HL-60 (cell line): ENCODE measurements at regions not wholly inside any gene's neighbourhood (a gene's known extent, or its start where the extent isn't known, plus 50 kb on each side); places are given as distances from the start of the nearest gene placed in this dataset.
"Not testable (repeated sequence)": the region's sequence is repeated elsewhere in the genome, so short reads cannot be mapped to it uniquely, and the experiment has no call there.

Experiments used
- DNase-seq, 2 experiments: peaks; one replicate each; pipeline ENCODE4 v3.0.0-alpha.2; 2010 to 2020; ENCODE audit warnings: low read depth in 1 of 2, low spot score in 1 of 2
- H3K27ac ChIP-seq: fragments of 250-450 bp; sonication (Bioruptor Pico); replicated peaks from 2 replicates; pipeline ENCODE4 v1.5.1; 2020; ENCODE audit warnings: mild to moderate bottlenecking, moderate library complexity
- H3K27me3 ChIP-seq: fragments of 250-450 bp; sonication (Bioruptor Pico); 2 replicates; pipeline ENCODE4 v1.5.1; 2021; ENCODE audit warnings: mild to moderate bottlenecking, moderate library complexity; ENCODE audit not compliant: insufficient read depth, poor library complexity, severe bottlenecking
- H3K4me3 ChIP-seq: replicated peaks from 2 replicates; pipeline ENCODE4 v1.5.1; 2011; ENCODE audit warnings: mild to moderate bottlenecking, control low read depth, low read length; ENCODE audit not compliant: insufficient read depth
- GABPA ChIP-seq: IDR thresholded peaks from 2 replicates; pipeline ENCODE4 v1.6.1; 2012; ENCODE audit warnings: low read depth
- POLR2AphosphoS5 ChIP-seq: IDR thresholded peaks from 2 replicates; pipeline ENCODE4 v1.6.1; 2012; ENCODE audit warnings: low read depth
- SPI1 ChIP-seq: IDR thresholded peaks from 2 replicates; pipeline ENCODE4 v1.6.1; 2012; ENCODE audit warnings: low read depth, mild to moderate bottlenecking, borderline replicate concordance
- TF ChIP-seq, protein P1 (sequence below): IDR thresholded peaks from 2 replicates; pipeline ENCODE4 v1.6.1; 2012; ENCODE audit warnings: low read depth; ENCODE audit not compliant: insufficient replicate concordance
- TF ChIP-seq, protein P2 (sequence below): IDR thresholded peaks from one replicate; pipeline ENCODE4 v1.5.1; 2011; ENCODE audit warnings: low read length, control low read depth, inconsistent platforms; ENCODE audit not compliant: insufficient read depth

DNA sequence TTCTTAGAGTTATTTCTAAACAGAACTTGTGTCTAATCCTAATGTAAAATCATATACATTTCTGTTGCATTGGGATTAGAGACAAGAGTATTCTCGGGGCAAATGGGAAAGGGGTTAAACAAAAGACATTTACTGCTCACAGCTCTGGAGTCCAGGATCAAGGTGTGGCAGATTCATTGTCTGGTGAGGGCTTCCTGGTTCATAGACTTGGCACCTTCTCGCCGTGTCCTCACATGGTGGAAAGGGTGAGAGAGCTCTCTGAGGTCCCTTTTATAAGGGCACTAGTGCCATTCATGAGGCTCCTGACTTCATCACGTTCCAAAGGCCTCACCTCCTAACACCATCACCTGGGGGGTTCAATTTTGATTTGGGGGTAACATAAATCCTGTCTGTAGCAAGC, 90.3 kb upstream of the PRKX start:
- Histone ChIP-seq H3K27me3 (no peaks in the 10 kb centered on the region), H3K27ac (no peak overlapping the region), H3K4me3 (no peak overlapping the region)
- no peak for DNase-seq
- no peak for TF ChIP-seq POLR2AphosphoS5
- TF ChIP-seq, protein P1, sequence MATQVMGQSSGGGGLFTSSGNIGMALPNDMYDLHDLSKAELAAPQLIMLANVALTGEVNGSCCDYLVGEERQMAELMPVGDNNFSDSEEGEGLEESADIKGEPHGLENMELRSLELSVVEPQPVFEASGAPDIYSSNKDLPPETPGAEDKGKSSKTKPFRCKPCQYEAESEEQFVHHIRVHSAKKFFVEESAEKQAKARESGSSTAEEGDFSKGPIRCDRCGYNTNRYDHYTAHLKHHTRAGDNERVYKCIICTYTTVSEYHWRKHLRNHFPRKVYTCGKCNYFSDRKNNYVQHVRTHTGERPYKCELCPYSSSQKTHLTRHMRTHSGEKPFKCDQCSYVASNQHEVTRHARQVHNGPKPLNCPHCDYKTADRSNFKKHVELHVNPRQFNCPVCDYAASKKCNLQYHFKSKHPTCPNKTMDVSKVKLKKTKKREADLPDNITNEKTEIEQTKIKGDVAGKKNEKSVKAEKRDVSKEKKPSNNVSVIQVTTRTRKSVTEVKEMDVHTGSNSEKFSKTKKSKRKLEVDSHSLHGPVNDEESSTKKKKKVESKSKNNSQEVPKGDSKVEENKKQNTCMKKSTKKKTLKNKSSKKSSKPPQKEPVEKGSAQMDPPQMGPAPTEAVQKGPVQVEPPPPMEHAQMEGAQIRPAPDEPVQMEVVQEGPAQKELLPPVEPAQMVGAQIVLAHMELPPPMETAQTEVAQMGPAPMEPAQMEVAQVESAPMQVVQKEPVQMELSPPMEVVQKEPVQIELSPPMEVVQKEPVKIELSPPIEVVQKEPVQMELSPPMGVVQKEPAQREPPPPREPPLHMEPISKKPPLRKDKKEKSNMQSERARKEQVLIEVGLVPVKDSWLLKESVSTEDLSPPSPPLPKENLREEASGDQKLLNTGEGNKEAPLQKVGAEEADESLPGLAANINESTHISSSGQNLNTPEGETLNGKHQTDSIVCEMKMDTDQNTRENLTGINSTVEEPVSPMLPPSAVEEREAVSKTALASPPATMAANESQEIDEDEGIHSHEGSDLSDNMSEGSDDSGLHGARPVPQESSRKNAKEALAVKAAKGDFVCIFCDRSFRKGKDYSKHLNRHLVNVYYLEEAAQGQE, result no peak
- TF ChIP-seq SPI1, result no peak
- no peak for TF ChIP-seq GABPA
- TF ChIP-seq, protein P2, sequence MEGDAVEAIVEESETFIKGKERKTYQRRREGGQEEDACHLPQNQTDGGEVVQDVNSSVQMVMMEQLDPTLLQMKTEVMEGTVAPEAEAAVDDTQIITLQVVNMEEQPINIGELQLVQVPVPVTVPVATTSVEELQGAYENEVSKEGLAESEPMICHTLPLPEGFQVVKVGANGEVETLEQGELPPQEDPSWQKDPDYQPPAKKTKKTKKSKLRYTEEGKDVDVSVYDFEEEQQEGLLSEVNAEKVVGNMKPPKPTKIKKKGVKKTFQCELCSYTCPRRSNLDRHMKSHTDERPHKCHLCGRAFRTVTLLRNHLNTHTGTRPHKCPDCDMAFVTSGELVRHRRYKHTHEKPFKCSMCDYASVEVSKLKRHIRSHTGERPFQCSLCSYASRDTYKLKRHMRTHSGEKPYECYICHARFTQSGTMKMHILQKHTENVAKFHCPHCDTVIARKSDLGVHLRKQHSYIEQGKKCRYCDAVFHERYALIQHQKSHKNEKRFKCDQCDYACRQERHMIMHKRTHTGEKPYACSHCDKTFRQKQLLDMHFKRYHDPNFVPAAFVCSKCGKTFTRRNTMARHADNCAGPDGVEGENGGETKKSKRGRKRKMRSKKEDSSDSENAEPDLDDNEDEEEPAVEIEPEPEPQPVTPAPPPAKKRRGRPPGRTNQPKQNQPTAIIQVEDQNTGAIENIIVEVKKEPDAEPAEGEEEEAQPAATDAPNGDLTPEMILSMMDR, result no peak

DNA sequence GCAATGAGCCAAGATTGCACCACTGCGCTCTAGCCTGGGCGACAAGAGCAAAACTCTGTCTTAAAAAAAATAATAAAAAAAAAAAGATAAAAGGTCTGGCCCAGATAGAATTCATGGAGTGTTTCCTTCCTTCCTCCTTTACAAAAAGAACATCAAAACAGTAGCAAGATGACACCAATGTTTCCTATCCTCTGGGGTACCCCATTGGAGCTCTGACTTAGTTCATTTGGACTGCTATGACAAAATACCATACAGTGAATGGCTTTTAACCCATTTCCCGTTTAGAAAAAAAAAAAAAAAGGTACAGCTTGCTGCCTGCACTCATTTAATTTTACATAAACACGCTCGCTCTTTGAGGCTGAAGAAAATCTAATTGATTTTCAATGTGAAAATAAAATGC, 89.9 kb upstream of the PRKX start:
- TF ChIP-seq SPI1 (no peak), GABPA (no peak), POLR2AphosphoS5 (no peak)
- TF ChIP-seq, protein P2, result no peak
- TF ChIP-seq, protein P1, result no peak
- no peak overlapping the region for H3K4me3 ChIP-seq
- DNase-seq, result no peak

DNA sequence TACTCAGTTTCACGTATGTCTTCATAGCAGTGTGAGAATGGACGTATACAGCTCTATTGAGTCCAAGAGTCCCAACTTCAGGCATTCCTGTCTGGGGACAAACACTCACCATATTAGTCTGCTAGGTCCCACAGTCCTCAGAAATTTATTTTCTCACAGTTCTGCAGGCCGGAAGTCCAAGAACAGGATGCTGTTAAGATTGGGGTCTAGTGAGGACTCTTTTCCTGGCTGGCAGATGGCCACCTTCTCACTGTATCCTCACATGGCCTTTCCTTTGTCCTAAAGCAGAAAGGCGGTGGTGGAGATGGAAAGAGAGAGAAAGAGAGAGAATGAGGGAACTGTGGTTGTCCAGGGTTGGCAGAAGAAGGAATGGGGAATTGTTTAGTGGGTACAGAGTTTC, 82.0 kb upstream of the PRKX start:
- H3K4me3 ChIP-seq, DNase-seq, H3K27me3 ChIP-seq, H3K27ac ChIP-seq: not testable (repeated sequence)

More for the DNA sequence above, 89.9 kb upstream of the PRKX start:
- no peak overlapping the region for H3K27ac ChIP-seq
- no peaks in the 10 kb centered on the region for H3K27me3 ChIP-seq

DNA sequence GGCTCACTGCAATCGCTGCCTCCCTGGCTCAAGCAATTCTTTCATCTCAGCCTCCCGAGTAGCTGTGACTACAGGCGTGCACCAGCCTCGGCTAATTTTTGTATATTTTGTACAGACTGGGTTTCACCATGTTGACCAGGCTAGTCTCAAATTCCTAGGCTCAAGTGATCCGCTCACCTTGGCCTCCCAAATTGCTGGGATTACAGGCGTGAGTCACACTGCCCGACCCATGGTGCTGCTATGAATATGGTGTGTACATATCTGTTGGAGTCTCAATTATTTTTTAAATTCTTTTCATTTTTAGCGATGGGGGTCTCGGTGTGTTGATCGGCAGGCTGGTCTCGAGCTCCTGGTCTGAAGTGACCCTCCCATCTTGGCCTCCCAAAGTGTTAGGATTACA, 78.0 kb upstream of the PRKX start:
- no peak overlapping the region for H3K4me3 ChIP-seq
- H3K27ac ChIP-seq, result no peak overlapping the region
- TF ChIP-seq, protein P1, result no peak
- TF ChIP-seq SPI1 (no peak), POLR2AphosphoS5 (no peak), GABPA (no peak)
- DNase-seq, result no peak
- H3K27me3 ChIP-seq, result no peaks in the 10 kb centered on the region
